ENCODE measurements at regions not wholly inside any gene's neighbourhood (a gene's known extent, or its start where the extent isn't known, plus 50 kb on each side); places are given as distances from the start of the nearest gene placed in this dataset.

DNA sequence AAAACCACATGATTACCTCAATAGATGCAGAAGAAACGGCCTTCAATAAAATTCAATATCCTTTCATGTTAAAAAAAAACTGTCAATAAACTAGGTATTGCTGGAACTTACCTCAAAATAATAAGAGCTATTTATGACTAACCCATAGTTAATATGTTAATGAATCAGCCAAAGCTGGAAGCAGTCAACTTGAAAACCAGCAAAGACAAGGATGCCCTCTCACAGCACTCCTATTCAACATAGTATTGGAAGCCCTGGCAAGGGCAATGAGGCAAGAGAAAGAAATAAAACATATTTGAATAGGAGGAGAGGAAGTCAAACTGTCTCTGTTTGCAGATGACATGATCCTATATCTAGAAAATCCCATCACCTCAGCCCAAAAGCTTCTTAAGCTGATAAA, 456.1 kb downstream of the OCA2 start:
- Histone ChIP-seq H3K27ac (ENCODE audit: low read depth, low read length, poor library complexity, severe bottlenecking) (no peak overlapping the region), H3K79me2 (ENCODE audit: insufficient read depth, low read depth, low read length) (no peaks in the 10 kb centered on the region), H3K4me2 (ENCODE audit: low read length) (no peak overlapping the region), H3K4me3 (ENCODE audit: low read depth, low read length, poor library complexity, severe bottlenecking) (no peak overlapping the region), H3K9me3 (ENCODE audit: low read length) (0 out of 2 replicates have a peak, but pooled peaks cover 6% of the 10 kb centered on the region), H3K4me1 (ENCODE audit: insufficient read depth, low read length, poor library complexity, severe bottlenecking) (no peaks in the 10 kb centered on the region), H2AFZ (ENCODE audit: low read length) (no peak overlapping the region), H3K36me3 (ENCODE audit: insufficient read depth, low read length) (no peaks in the 10 kb centered on the region), H3K9me2 (ENCODE audit: insufficient read depth, low read length) (no peaks in the 10 kb centered on the region), H4K20me1 (ENCODE audit: insufficient read depth, low read length) (no peaks in the 10 kb centered on the region)
- ChIA-PET POLR2A (no interaction called here), CTCF (ENCODE audit: unreplicated experiment) (no interaction called here)
- no TSS peak for BruUV-seq (replicated peaks)
- intact Hi-C loops (cut with micrococcal nuclease; ENCODE audit: unreplicated experiment), result no loop called here
- DNase-seq (ENCODE audit: low spot score), result no peak
- TF ChIP-seq EZH2phosphoT487 (IDR thresholded peaks at IDR 0.05; ENCODE audit: borderline replicate concordance, low read depth, low read length), result no peak
- TF ChIP-seq, protein P1, sequence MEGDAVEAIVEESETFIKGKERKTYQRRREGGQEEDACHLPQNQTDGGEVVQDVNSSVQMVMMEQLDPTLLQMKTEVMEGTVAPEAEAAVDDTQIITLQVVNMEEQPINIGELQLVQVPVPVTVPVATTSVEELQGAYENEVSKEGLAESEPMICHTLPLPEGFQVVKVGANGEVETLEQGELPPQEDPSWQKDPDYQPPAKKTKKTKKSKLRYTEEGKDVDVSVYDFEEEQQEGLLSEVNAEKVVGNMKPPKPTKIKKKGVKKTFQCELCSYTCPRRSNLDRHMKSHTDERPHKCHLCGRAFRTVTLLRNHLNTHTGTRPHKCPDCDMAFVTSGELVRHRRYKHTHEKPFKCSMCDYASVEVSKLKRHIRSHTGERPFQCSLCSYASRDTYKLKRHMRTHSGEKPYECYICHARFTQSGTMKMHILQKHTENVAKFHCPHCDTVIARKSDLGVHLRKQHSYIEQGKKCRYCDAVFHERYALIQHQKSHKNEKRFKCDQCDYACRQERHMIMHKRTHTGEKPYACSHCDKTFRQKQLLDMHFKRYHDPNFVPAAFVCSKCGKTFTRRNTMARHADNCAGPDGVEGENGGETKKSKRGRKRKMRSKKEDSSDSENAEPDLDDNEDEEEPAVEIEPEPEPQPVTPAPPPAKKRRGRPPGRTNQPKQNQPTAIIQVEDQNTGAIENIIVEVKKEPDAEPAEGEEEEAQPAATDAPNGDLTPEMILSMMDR (conservative IDR thresholded peaks at IDR 0.05; ENCODE audit: low read length), result no peak

DNA sequence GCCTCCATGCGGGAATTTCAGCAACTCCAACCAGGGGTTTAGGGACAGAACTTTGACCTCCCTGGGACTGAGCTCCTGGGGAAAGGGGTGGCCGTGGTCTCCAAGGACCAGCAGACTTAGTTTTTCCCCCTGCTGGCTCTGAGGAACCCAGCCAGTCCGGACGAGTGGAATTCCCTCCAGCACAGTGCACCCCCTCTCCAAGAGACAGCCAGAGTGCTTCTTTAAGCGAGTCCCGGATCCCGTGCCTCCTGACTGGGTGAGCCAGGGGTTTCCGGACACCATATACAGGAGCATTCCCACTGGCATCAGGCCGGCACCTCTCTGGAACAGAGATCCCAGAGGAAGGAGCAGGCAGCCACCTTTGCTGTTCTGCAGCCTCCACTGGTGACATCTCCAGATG, 459.5 kb downstream of the OCA2 start:
- Histone ChIP-seq H3K9me2 (ENCODE audit: insufficient read depth, low read length) (no peaks in the 10 kb centered on the region), H3K36me3 (ENCODE audit: insufficient read depth, low read length) (no peaks in the 10 kb centered on the region), H3K27ac (ENCODE audit: low read depth, low read length, poor library complexity, severe bottlenecking) (no peak overlapping the region), H3K4me2 (ENCODE audit: low read length) (no peak overlapping the region), H4K20me1 (ENCODE audit: insufficient read depth, low read length) (no peaks in the 10 kb centered on the region), H3K4me3 (ENCODE audit: low read depth, low read length, poor library complexity, severe bottlenecking) (no peak overlapping the region), H3K79me2 (ENCODE audit: insufficient read depth, low read depth, low read length) (no peaks in the 10 kb centered on the region), H3K9me3 (ENCODE audit: low read length) (0 out of 2 replicates have a peak, but pooled peaks cover 6% of the 10 kb centered on the region), H3K4me1 (ENCODE audit: insufficient read depth, low read length, poor library complexity, severe bottlenecking) (no peaks in the 10 kb centered on the region), H2AFZ (ENCODE audit: low read length) (no peak overlapping the region)
- CTCF ChIA-PET (ENCODE audit: unreplicated experiment), result no interaction called here
- no peak for DNase-seq (ENCODE audit: low spot score)
- intact Hi-C loops (cut with micrococcal nuclease; ENCODE audit: unreplicated experiment), result no loop called here
- no TSS peak for BruUV-seq (replicated peaks)
- TF ChIP-seq, protein P1 (conservative IDR thresholded peaks at IDR 0.05; ENCODE audit: low read length), result no peak
- TF ChIP-seq EZH2phosphoT487 (IDR thresholded peaks at IDR 0.05; ENCODE audit: borderline replicate concordance, low read depth, low read length), result no peak
- POLR2A ChIA-PET, result no interaction called here

DNA sequence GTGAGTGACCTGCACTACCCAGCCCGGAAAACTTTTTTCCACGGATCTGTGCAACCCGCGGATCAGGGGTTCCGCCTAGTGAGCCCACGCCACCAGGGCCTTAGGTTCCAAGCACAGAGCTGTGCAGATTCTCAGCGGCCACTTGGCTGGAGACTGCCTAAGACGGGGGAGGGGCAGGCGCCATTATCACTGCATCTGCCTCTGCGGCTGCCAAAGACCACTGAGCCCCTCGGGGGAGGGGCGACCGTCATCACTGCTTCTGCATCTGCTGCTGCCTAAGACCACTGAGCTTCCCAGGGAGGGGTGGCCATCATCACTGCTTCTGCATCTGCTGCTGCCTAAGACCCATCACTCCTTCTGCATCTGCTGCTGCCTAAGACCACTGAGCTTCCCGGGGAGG, 460.2 kb downstream of the OCA2 start:
- DNase-seq (ENCODE audit: low spot score), result no peak
- no TSS peak for BruUV-seq (replicated peaks)
- ChIA-PET CTCF (ENCODE audit: unreplicated experiment) (no interaction called here), POLR2A (no interaction called here)
- Histone ChIP-seq H3K4me1 (ENCODE audit: insufficient read depth, low read length, poor library complexity, severe bottlenecking) (no peaks in the 10 kb centered on the region), H3K9me2 (ENCODE audit: insufficient read depth, low read length) (no peaks in the 10 kb centered on the region), H3K9me3 (ENCODE audit: low read length) (0 out of 2 replicates have a peak, but pooled peaks cover 6% of the 10 kb centered on the region), H3K27ac (ENCODE audit: low read depth, low read length, poor library complexity, severe bottlenecking) (no peak overlapping the region), H3K4me3 (ENCODE audit: low read depth, low read length, poor library complexity, severe bottlenecking) (no peak overlapping the region), H3K36me3 (ENCODE audit: insufficient read depth, low read length) (no peaks in the 10 kb centered on the region), H4K20me1 (ENCODE audit: insufficient read depth, low read length) (no peaks in the 10 kb centered on the region), H3K4me2 (ENCODE audit: low read length) (no peak overlapping the region), H3K79me2 (ENCODE audit: insufficient read depth, low read depth, low read length) (no peaks in the 10 kb centered on the region), H2AFZ (ENCODE audit: low read length) (no peak overlapping the region)
- intact Hi-C loops (cut with micrococcal nuclease; ENCODE audit: unreplicated experiment), result no loop called here
- no peak for TF ChIP-seq EZH2phosphoT487 (IDR thresholded peaks at IDR 0.05; ENCODE audit: borderline replicate concordance, low read depth, low read length)
- TF ChIP-seq, protein P1 (conservative IDR thresholded peaks at IDR 0.05; ENCODE audit: low read length), result no peak
